ENCODE measurements at regions not wholly inside any gene's neighbourhood (a gene's known extent, or its start where the extent isn't known, plus 50 kb on each side); places are given as distances from the start of the nearest gene placed in this dataset.

DNA sequence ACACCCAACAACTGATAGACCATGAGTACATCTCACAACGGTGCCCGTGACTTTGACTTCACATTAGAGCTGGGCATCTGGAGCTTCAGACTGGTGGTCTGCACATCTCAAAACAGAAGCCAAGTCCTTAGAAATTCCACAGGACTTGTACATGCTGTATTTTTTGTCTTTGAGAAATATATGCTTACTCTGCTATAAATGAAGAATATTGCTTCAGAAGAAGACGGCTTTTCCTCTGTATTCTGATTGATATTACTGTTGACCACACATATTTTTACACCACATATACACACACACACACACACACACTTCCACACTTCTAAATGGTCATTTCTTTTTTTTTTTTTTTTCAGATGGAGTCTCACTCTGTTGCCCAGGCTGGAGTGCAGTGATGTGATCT, 338.3 kb upstream of the KIF2A start:
- Histone ChIP-seq H3K27ac (no peak overlapping the region), H3K9me3 (no peaks in the 10 kb centered on the region), H3K36me3 (no peaks in the 10 kb centered on the region), H3K4me3 (replicated peaks in 1 of 3) (no peak overlapping the region), H3K27me3 (no peaks in the 10 kb centered on the region), H3K4me1 (no peaks in the 10 kb centered on the region)
- WGBS, 2 donors: 68 to 75% methylated on average over 3 of the region's 3 CpGs
- intact Hi-C loops (cut with DNase I): no loop called here
- no peak for TF ChIP-seq POLR2A (IDR thresholded peaks at IDR 0.05)
- TF ChIP-seq, protein P1, sequence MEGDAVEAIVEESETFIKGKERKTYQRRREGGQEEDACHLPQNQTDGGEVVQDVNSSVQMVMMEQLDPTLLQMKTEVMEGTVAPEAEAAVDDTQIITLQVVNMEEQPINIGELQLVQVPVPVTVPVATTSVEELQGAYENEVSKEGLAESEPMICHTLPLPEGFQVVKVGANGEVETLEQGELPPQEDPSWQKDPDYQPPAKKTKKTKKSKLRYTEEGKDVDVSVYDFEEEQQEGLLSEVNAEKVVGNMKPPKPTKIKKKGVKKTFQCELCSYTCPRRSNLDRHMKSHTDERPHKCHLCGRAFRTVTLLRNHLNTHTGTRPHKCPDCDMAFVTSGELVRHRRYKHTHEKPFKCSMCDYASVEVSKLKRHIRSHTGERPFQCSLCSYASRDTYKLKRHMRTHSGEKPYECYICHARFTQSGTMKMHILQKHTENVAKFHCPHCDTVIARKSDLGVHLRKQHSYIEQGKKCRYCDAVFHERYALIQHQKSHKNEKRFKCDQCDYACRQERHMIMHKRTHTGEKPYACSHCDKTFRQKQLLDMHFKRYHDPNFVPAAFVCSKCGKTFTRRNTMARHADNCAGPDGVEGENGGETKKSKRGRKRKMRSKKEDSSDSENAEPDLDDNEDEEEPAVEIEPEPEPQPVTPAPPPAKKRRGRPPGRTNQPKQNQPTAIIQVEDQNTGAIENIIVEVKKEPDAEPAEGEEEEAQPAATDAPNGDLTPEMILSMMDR (IDR thresholded peaks at IDR 0.05): no peak
- no peak for DNase-seq

DNA sequence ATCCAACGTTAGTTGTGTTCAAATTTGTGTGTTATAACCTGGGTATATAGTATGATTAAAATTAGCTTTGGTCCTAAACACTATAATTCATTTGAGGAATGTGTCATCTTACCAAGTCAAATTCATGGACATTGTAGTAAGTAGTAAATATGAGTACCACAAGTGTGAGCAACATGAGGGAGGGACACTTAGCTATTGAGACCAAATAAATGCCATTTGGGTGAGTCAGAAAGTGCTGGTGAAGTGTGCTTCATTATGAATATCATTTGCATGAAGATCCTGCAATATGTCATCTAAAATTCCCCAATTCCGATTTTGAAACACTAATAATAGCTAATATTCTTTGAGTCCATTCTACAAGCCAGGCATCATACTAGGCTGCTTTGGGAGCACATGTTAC, 336.7 kb upstream of the KIF2A start:
- Histone ChIP-seq H3K4me1 (no peaks in the 10 kb centered on the region), H3K27ac (no peak overlapping the region), H3K9me3 (no peaks in the 10 kb centered on the region), H3K36me3 (no peaks in the 10 kb centered on the region), H3K4me3 (replicated peaks in 1 of 3) (no peak overlapping the region), H3K27me3 (no peaks in the 10 kb centered on the region)
- DNase-seq: no peak
- TF ChIP-seq, protein P1 (IDR thresholded peaks at IDR 0.05): no peak
- TF ChIP-seq POLR2A (IDR thresholded peaks at IDR 0.05): no peak
- WGBS, 2 donors: 73 to 81% methylated on average over 2 of the region's 2 CpGs
- intact Hi-C loops (cut with DNase I): no loop called here

DNA sequence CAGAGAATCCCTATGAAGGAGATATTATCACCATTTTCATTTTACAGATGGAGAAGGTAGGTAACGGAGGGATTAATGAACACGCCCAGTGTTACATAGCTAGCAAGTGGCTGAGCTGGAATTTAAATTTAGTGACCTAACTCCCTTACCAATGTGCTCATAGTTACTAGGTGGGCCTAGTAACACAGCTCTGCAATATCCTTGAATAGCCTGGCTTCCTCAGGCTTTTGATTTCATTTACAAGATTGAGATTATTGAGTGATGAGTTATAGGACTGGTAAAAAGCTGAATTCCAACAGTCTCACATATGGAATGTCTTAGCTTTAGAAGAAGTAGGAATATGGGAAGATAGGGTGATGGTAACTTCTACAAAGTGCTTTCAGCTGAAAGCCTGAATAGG, 336.3 kb upstream of the KIF2A start:
- Histone ChIP-seq H3K4me3 (replicated peaks in 1 of 3) (no peak overlapping the region), H3K27ac (no peak overlapping the region), H3K27me3 (no peaks in the 10 kb centered on the region), H3K4me1 (no peaks in the 10 kb centered on the region), H3K36me3 (no peaks in the 10 kb centered on the region), H3K9me3 (no peaks in the 10 kb centered on the region)
- intact Hi-C loops (cut with DNase I): no loop called here
- no peak for DNase-seq
- TF ChIP-seq, protein P1 (IDR thresholded peaks at IDR 0.05): no peak
- TF ChIP-seq POLR2A (IDR thresholded peaks at IDR 0.05): no peak
- 93 to 97% methylated on average over 2 of the region's 2 CpGs for WGBS, 2 donors

DNA sequence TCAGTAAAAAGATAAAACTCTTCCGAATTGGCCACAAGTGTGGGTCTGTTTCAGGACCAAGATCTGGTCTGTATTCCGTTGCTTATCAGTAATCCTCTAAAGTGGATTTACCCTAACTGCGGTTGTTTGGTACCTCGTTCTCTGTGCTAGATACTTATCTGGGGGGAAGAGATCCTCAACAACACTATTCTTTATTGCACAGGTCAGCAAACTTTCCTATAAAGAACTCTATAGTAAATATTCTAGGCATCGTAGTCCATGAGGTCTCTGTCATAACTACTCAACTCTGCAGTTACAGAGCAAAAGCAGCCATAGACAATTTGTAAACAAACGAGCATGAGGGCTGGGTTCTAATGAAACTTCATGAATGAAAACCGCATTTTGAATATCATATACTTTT, 335.8 kb upstream of the KIF2A start:
- H3K36me3 ChIP-seq: no peaks in the 10 kb centered on the region
- DNase-seq: no peak
- intact Hi-C loops (cut with DNase I): no loop called here
- no peak overlapping the region for H3K27ac ChIP-seq
- no peak overlapping the region for H3K4me3 ChIP-seq (replicated peaks in 1 of 3)
- WGBS, 2 donors: 52 to 56% methylated on average over 7 of the region's 7 CpGs
- H3K27me3 ChIP-seq: no peaks in the 10 kb centered on the region
- no peaks in the 10 kb centered on the region for H3K9me3 ChIP-seq
- TF ChIP-seq, protein P1 (IDR thresholded peaks at IDR 0.05): no peak
- TF ChIP-seq POLR2A (IDR thresholded peaks at IDR 0.05): no peak
- no peaks in the 10 kb centered on the region for H3K4me1 ChIP-seq

DNA sequence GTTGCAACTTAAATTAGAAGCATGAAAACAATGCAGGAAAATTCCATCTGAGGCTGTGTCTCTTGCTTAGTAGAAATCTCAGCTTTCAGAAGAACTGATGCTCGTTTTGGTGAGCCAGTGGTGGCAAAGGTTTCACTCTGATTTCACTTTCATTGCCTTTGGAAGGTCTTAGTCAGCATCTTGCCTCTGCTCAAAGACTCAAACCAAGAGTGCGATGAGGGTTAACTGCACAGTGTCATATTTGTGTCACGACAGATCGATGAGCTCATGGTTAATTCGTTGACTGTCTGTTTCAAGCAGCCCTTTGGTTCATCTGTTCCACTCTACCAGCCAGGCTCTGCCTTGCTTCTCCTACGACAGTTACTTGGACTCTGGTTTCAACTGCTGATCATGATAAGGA, 331.3 kb upstream of the KIF2A start:
- Histone ChIP-seq H3K4me1 (no peaks in the 10 kb centered on the region), H3K4me3 (replicated peaks in 1 of 3) (no peak overlapping the region), H3K27me3 (no peaks in the 10 kb centered on the region), H3K9me3 (no peaks in the 10 kb centered on the region), H3K36me3 (no peaks in the 10 kb centered on the region), H3K27ac (no peak overlapping the region)
- intact Hi-C loops (cut with DNase I): no loop called here
- no peak for DNase-seq
- no peak for TF ChIP-seq POLR2A (IDR thresholded peaks at IDR 0.05)
- TF ChIP-seq, protein P1 (IDR thresholded peaks at IDR 0.05): no peak
- 76 to 80% methylated on average over 6 of the region's 6 CpGs for WGBS, 2 donors
